ENCODE measurements at regions not wholly inside any gene's neighbourhood (a gene's known extent, or its start where the extent isn't known, plus 50 kb on each side); places are given as distances from the start of the nearest gene placed in this dataset.
"Not testable (repeated sequence)": the region's sequence is repeated elsewhere in the genome, so short reads cannot be mapped to it uniquely, and the experiment has no call there.

DNA sequence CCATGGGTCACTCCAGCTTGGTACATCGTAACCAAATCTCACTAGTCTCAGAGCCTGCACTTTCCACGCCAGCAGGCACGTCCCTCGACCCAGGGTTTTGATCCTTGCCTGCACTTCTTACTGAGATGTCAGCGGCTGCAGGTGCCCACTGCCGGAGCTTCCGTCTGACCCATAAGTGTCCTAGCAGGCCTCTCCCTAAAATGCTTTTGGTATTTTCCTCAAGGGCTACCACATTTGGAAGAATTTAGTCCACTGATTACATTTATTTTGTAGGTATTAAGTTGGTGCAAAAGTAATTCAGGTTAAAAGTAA is 175.0 kb upstream of the FBXO11 start:
- ChIA-PET CTCF (no interaction called here), POLR2A (no interaction called here)
- no peak overlapping the region for H3K4me3 Mint-ChIP-seq

DNA sequence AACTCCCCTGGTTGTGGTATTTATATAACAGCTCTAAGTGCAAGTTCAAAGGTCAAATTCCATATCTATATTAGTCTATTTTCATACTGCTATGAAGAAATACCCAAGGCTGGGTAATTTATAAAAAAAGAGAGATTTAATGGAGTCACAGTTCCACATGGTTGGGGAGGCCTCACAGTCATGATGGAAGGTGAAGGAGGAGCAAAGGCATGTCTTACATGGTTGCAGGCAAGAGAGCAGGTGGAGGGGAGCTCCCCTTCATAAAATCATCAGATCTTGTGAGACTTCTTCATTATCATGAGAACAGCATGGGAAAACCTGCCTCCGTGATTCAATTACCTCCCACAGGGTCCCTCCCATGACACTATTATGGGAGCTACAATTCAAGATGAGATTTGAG is 179.6 kb upstream of the FBXO11 start:
- no peak overlapping the region for H3K27ac Mint-ChIP-seq
- ATAC-seq (ENCODE audit: low read depth) (no peak), DNase-seq (no peak)
- H3K4me3 Mint-ChIP-seq: no peak overlapping the region
- H3K27me3 Mint-ChIP-seq: peaks cover 5% of the 10 kb centered on the region
- H3K9me3 Mint-ChIP-seq: no peaks in the 10 kb centered on the region
- TF ChIP-seq, protein P1, sequence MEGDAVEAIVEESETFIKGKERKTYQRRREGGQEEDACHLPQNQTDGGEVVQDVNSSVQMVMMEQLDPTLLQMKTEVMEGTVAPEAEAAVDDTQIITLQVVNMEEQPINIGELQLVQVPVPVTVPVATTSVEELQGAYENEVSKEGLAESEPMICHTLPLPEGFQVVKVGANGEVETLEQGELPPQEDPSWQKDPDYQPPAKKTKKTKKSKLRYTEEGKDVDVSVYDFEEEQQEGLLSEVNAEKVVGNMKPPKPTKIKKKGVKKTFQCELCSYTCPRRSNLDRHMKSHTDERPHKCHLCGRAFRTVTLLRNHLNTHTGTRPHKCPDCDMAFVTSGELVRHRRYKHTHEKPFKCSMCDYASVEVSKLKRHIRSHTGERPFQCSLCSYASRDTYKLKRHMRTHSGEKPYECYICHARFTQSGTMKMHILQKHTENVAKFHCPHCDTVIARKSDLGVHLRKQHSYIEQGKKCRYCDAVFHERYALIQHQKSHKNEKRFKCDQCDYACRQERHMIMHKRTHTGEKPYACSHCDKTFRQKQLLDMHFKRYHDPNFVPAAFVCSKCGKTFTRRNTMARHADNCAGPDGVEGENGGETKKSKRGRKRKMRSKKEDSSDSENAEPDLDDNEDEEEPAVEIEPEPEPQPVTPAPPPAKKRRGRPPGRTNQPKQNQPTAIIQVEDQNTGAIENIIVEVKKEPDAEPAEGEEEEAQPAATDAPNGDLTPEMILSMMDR (IDR thresholded peaks at IDR 0.05): no peak
- CTCF ChIA-PET: no interaction called here
- H3K4me1 Mint-ChIP-seq: peaks cover under 1% of the 10 kb centered on the region
- intact Hi-C loops (cut with micrococcal nuclease): no loop called here
- H3K36me3 Mint-ChIP-seq (ENCODE audit: low read depth): no peaks in the 10 kb centered on the region
- POLR2A ChIA-PET: no interaction called here

More for the DNA sequence above, 175.0 kb upstream of the FBXO11 start:
- Mint-ChIP-seq H3K4me1 (peaks cover 12% of the 10 kb centered on the region), H3K9me3 (no peaks in the 10 kb centered on the region), H3K36me3 (ENCODE audit: low read depth) (no peaks in the 10 kb centered on the region), H3K27me3 (peaks cover 2% of the 10 kb centered on the region), H3K27ac (no peak overlapping the region)
- TF ChIP-seq, protein P1 (IDR thresholded peaks at IDR 0.05): no peak
- ATAC-seq (ENCODE audit: low read depth) (no peak), DNase-seq (no peak)
- intact Hi-C loops (cut with micrococcal nuclease): no loop called here

DNA sequence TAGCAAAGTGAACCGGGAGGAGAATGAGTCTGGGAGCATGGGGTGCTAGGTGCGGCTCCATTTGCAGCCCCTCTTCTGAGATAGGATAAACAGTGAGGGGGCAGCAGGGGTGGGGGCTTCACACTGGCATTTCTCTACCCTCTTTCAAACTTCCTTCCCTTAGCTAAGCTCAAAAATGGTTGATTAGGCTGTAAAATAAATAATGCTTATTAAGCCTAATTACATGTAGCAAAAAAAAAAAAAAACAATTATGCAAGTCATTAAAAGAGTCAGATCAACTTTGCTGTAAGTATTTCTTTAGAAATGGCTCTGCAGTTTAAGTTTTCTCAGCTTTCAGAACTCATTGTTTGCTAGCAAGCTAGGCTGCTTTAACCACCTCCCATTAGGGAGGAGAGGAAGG is 182.7 kb upstream of the FBXO11 start:
- CTCF ChIA-PET: interaction anchor here (1.4 kb wide), 1 partner anchor 18 kb away, joined by 3 read pairs; no protein-coding TSS in a partner anchor
- Mint-ChIP-seq H3K27me3 (peaks cover 5% of the 10 kb centered on the region), H3K27ac (no peak overlapping the region), H3K4me3 (no peak overlapping the region), H3K4me1 (no peaks in the 10 kb centered on the region), H3K36me3 (ENCODE audit: low read depth) (no peaks in the 10 kb centered on the region), H3K9me3 (no peaks in the 10 kb centered on the region)
- DNase-seq: no peak
- POLR2A ChIA-PET: no interaction called here
- intact Hi-C loops (cut with micrococcal nuclease): no loop called here
- TF ChIP-seq, protein P1 (IDR thresholded peaks at IDR 0.05): no peak
- ATAC-seq (ENCODE audit: low read depth): no peak

DNA sequence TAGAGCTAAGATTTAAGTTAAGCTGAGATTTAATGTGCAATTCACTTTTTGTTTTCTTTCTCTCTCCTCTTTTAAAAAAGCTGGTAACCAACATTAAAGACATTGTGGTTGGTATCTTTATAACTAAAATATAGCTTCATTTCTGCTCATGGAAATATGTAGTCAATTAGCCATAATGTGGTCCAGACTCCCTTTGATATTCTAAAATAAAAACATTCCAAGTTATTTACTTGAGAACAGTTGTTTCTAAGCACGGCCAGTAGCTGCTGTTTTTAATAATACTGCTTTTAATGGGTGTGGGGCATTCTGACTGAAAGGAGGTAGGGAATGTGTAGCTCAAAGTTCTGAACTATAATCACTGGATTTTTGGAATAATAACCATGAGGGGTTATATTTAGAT is 183.3 kb upstream of the FBXO11 start:
- TF ChIP-seq, protein P1 (IDR thresholded peaks at IDR 0.05): no peak
- H3K27me3 Mint-ChIP-seq: peaks cover 5% of the 10 kb centered on the region
- intact Hi-C loops (cut with micrococcal nuclease): no loop called here
- no peak overlapping the region for H3K4me3 Mint-ChIP-seq
- H3K27ac Mint-ChIP-seq: no peak overlapping the region
- no peaks in the 10 kb centered on the region for H3K9me3 Mint-ChIP-seq
- ChIA-PET POLR2A (no interaction called here), CTCF (interaction anchor here (1.4 kb wide), 1 partner anchor 17 kb away, joined by 3 read pairs; no protein-coding TSS in a partner anchor)
- H3K4me1 Mint-ChIP-seq: no peaks in the 10 kb centered on the region
- H3K36me3 Mint-ChIP-seq (ENCODE audit: low read depth): no peaks in the 10 kb centered on the region
- ATAC-seq (ENCODE audit: low read depth) (no peak), DNase-seq (no peak)

DNA sequence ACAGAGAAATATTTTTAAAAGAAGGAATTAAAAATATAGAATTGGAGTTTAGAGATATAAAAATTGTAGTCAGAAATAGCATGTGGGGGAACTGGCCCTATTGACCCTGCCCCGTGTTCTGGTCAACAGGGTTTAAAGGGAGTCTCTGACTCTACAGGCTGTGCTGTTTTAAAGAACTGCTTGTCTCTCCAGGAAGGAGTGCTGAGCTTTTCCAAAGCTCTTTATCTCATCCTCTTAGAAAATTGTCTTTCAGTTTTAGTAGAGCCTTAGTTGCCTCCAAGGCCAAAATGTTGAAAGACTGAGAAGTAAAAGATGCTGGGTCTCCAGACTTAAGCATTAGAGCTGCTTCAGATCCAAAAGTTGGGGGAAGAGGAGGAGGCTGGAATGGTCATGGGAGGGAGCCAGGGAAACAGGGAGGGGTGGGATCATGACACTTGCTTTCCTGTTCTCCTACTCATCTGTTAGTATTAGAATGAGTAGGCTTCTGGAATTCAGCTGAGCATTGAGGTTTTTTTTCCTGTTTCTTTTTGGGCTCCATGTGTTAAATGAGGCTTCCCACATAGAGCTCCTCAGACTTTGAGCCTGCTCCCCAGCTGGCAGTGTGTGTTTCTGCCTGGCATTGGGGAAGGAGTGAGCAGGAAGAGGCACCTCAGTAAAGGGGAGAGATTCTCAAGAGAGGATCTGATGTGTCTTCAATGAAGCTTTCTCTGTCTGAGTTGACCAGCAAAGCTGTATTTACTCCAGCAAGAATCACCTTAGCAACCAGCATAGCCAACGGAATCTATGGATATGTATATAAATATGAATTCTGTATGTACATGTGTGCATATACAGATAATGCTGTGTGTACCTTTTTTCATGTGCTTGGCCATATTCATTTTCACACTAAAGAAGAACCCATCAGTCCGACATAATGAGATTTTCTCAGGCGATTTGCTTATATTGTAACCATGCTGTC is 186.8 kb upstream of the FBXO11 start:
- ATAC-seq (ENCODE audit: low read depth): no peak
- Mint-ChIP-seq H3K4me3 (no peak overlapping the region), H3K27me3 (peaks cover 8% of the 10 kb centered on the region), H3K36me3 (ENCODE audit: low read depth) (no peaks in the 10 kb centered on the region), H3K4me1 (no peaks in the 10 kb centered on the region), H3K27ac (no peak overlapping the region), H3K9me3 (no peaks in the 10 kb centered on the region)
- intact Hi-C loops (cut with micrococcal nuclease): no loop called here
- no peak for DNase-seq
- ChIA-PET CTCF (no interaction called here), POLR2A (no interaction called here)
- TF ChIP-seq, protein P1 (IDR thresholded peaks at IDR 0.05): no peak

DNA sequence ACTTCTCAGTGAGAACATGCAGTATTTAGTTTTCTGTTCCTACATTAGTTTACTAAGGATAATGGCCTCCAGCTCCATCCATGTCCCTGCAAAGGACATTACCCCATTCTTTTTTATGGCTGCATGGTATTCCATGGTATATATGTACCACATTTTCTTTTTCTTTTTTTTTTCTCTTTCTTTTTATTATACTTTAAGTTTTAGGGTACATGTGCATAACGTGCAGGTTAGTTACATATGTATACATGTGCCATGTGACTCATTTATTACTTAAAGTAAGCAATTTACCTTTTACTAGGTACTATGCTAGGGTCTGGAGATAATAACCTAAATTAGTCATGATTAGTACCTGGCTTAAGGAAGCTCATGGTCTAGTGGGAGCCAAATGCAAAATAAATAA is 190.5 kb upstream of the FBXO11 start:
- CTCF ChIA-PET; DNase-seq; H3K4me3 Mint-ChIP-seq; H3K36me3 Mint-ChIP-seq (ENCODE audit: low read depth); H3K27ac Mint-ChIP-seq; POLR2A ChIA-PET; intact Hi-C loops (cut with micrococcal nuclease); ATAC-seq (ENCODE audit: low read depth); H3K9me3 Mint-ChIP-seq; H3K4me1 Mint-ChIP-seq: not testable (repeated sequence)
- peaks cover 11% of the 10 kb centered on the region for H3K27me3 Mint-ChIP-seq
